ENCODE measurements at regions not wholly inside any gene's neighbourhood (a gene's known extent, or its start where the extent isn't known, plus 50 kb on each side); places are given as distances from the start of the nearest gene placed in this dataset.

- DNase-seq (ENCODE audit: low read depth): peak; percentile 35
These were observed 170.3 kb upstream of the PRR16 start for GRCh38 chr5:120293796-120294195.

GRCh38 chr5:120297616-120298015, 166.5 kb upstream of the PRR16 start:
- DNase-seq (ENCODE audit: low read depth): peak; percentile 5
- no peak overlapping the region for H3K4me3 ChIP-seq (ENCODE audit: low read depth, low read length)
- TF ChIP-seq CTCF (conservative IDR thresholded peaks at IDR 0.05; ENCODE audit: low read depth, low read length): no peak

More at GRCh38 chr5:120293796-120294195, 170.3 kb upstream of the PRR16 start:
- H3K4me3 ChIP-seq (ENCODE audit: low read depth, low read length): no peak overlapping the region
- TF ChIP-seq CTCF (conservative IDR thresholded peaks at IDR 0.05; ENCODE audit: low read depth, low read length): no peak

- H3K4me3 ChIP-seq (ENCODE audit: low read depth, low read length): no peak overlapping the region
- TF ChIP-seq CTCF (conservative IDR thresholded peaks at IDR 0.05; ENCODE audit: low read depth, low read length): no peak
- no peak for DNase-seq (ENCODE audit: low read depth)
These were observed 165.1 kb upstream of the PRR16 start for GRCh38 chr5:120298981-120299380.

- H3K4me3 ChIP-seq (ENCODE audit: low read depth, low read length): no peak overlapping the region
- TF ChIP-seq CTCF (conservative IDR thresholded peaks at IDR 0.05; ENCODE audit: low read depth, low read length): no peak
- peak; percentile 44 for DNase-seq (ENCODE audit: low read depth)
These were observed 159.4 kb upstream of the PRR16 start for GRCh38 chr5:120304663-120305062.

GRCh38 chr5:120306303-120306702, 157.8 kb upstream of the PRR16 start:
- TF ChIP-seq CTCF (conservative IDR thresholded peaks at IDR 0.05; ENCODE audit: low read depth, low read length): no peak
- H3K4me3 ChIP-seq (ENCODE audit: low read depth, low read length): no peak overlapping the region
- DNase-seq (ENCODE audit: low read depth): no peak

GRCh38 chr5:120314191-120314590, 149.9 kb upstream of the PRR16 start:
- TF ChIP-seq CTCF (conservative IDR thresholded peaks at IDR 0.05; ENCODE audit: low read depth, low read length): no peak
- no peak overlapping the region for H3K4me3 ChIP-seq (ENCODE audit: low read depth, low read length)
- peak; percentile 48 for DNase-seq (ENCODE audit: low read depth)

GRCh38 chr5:120320626-120321025, 143.5 kb upstream of the PRR16 start:
- no peak for DNase-seq (ENCODE audit: low read depth)
- no peak for TF ChIP-seq CTCF (conservative IDR thresholded peaks at IDR 0.05; ENCODE audit: low read depth, low read length)
- H3K4me3 ChIP-seq (ENCODE audit: low read depth, low read length): no peak overlapping the region
